GM12864 (cell line): ENCODE measurements at regions not wholly inside any gene's neighbourhood (a gene's known extent, or its start where the extent isn't known, plus 50 kb on each side); places are given as distances from the start of the nearest gene placed in this dataset.

Experiments
- DNase-seq: peaks from one replicate; pipeline ENCODE4 v3.0.0-alpha.2; 2011; ENCODE audit warnings: low read depth
- H3K4me3 ChIP-seq: 2 replicates; pipeline ENCODE4 v1.5.1; 2011; ENCODE audit warnings: mild to moderate bottlenecking, low read depth, low read length, control low read depth
- TF ChIP-seq, protein P1 (sequence below): IDR thresholded peaks from 2 replicates; pipeline ENCODE4 v1.5.1; 2011; ENCODE audit warnings: low read depth, mild to moderate bottlenecking, moderate library complexity, low read length, control low read depth, inconsistent platforms; ENCODE audit errors: missing control alignments

DNA sequence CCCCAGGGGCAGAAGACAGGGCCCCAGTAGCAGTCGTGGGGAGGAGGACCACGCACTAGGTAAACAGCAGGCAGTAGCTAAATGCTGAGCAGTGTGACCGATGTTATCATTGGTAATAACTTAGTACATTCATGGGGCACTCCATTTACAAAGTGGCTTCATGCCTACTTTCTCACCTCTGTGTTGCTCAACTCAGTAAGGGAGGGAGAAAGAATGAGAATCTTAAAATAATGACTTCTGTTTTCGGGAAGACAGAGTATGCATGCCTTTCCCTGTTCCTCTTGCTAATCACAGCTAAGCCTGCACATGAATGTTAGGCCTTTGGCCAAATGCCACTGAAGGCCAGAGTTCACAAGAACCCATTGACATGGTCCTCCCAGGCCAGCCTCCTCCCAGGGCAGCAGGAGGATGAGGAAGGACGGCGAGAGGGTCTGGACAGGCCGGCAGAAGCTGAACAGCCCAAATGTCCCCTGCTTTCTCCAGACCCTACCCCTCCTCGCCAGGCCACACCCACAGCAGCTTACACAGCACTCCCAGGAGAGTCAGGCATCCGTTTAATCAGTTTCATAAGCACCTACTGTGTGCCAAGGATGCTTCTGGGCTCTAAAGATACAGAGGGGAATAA lies 183.4 kb downstream of the ANKRD60 start:
- TF ChIP-seq, protein P1, sequence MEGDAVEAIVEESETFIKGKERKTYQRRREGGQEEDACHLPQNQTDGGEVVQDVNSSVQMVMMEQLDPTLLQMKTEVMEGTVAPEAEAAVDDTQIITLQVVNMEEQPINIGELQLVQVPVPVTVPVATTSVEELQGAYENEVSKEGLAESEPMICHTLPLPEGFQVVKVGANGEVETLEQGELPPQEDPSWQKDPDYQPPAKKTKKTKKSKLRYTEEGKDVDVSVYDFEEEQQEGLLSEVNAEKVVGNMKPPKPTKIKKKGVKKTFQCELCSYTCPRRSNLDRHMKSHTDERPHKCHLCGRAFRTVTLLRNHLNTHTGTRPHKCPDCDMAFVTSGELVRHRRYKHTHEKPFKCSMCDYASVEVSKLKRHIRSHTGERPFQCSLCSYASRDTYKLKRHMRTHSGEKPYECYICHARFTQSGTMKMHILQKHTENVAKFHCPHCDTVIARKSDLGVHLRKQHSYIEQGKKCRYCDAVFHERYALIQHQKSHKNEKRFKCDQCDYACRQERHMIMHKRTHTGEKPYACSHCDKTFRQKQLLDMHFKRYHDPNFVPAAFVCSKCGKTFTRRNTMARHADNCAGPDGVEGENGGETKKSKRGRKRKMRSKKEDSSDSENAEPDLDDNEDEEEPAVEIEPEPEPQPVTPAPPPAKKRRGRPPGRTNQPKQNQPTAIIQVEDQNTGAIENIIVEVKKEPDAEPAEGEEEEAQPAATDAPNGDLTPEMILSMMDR: no peak
- no peak for DNase-seq
- H3K4me3 ChIP-seq: no peak overlapping the region

DNA sequence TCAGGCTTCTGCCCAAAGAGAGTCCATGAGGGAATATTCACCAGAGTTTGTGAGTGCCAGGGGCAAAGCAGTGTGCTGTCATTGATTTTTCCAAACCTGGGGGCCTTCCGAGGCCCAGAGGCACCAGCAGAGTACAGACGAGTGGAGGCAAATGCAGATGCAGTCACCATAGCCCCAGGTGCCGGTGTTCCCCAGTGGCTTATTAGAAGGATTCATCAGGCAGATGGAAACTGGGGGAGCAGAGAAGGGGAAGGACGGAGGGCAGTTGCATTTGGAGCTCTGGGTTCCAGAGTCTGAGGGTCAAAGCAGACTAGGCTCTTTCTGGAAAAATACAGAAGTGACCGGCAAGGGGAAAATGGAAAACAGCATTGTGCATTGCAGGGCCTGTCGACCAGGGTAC lies 184.2 kb downstream of the ANKRD60 start:
- no peak for DNase-seq
- TF ChIP-seq, protein P1: no peak
- no peak overlapping the region for H3K4me3 ChIP-seq

DNA sequence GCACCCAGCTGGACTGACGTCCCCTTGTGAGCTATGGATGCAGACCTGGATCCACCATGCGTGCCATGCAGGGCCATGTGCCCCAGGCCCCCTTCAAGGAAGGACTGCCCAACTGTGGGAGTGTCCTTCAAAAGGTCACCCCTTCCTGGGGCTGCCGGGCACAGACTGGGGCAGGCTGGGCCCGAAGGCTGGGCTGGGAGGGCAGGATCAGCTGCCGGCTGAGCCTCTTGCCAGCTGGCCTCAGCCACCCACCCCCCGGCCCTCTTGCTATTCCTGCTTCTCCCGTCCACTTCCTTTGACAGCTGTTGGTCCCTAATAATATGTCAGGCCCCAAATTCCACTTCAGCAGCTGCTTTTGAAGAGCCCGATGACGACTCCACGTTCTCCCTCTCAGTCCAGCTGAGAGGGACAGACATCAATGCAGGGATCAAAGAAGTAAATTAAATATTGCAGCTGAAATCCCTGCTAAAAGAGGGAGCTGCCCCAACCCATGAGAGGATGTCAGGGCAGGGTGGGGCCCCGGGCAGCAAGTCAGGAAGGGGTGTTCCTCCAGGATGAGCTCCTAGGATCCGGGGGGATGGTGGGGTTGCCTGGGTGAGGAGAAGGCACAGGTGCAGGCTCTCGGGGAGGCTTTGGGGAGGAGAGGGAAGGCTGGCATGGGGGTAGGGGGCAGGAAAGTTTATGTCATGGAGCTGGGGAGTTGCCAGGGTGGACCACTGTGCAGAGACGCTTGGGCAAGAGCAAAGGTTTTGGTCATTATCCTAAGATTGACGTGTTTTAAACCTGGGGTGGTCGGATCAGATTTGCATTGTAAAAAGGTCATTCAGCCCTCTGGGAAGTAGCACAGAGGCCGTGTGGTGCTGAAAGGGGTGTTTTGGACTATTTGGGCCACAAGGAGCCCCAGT lies 185.0 kb downstream of the ANKRD60 start:
- DNase-seq: no peak
- TF ChIP-seq, protein P1: no peak
- H3K4me3 ChIP-seq: no peak overlapping the region

DNA sequence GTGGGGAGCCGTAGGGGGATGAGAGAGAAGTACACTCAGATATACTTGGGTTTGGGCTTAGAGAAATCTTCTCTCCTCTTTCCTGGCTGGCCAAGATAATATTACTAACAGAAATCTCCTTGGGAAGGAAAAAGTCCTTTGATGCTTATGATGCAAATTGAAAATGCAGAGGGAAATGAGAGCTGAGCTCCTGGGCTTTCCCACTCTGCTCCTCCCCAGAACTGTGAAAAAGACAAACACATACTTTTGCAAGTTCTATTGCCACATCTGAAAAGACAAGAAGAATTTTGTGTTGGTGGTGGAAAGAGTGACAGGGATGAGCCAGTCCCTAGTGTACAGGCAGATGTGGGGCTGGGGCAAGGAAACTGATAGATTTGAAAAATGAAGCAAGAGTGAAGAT lies 185.9 kb downstream of the ANKRD60 start:
- DNase-seq: no peak
- TF ChIP-seq, protein P1: no peak
- H3K4me3 ChIP-seq: no peak overlapping the region

DNA sequence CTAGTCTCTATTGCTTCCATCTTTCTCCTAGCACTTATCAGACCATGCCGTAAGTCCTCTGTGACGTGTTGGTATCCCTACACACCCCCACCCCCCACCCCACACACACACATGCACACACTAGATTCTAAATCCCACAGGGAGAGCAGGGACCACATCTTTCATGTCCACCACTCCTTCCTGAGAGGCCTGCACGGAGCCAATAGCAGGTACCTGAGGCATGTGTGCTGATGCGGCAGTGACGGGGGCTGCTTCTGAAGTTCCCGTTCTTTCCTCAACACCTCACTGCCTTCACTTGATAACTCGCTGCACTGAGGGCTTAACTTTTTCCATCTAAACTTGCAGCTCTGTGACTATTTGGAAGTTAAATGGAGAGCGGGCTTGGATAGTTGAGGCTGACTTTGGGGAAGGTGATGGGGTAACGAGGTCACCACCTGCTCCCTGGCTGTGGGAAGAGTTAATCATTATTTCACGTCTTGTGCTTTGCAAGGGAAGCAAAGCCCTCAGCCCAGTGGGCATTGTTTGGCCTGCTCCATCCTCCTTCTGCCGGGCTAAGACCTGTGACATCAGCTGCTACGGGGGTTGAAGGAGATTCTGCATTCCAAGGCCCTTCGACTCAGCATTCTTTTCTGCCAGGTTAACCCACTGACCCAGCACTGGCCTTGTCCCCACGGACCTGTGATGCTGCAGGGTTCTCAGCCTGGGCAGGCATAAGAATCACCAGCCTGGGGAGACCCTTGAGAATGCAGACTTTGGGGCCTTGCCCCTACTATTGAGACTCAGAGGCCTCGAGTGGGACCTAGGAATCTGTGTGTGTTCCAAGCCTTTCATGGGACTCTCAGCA lies 187.8 kb downstream of the ANKRD60 start:
- H3K4me3 ChIP-seq: no peak overlapping the region
- TF ChIP-seq, protein P1: no peak
- no peak for DNase-seq

DNA sequence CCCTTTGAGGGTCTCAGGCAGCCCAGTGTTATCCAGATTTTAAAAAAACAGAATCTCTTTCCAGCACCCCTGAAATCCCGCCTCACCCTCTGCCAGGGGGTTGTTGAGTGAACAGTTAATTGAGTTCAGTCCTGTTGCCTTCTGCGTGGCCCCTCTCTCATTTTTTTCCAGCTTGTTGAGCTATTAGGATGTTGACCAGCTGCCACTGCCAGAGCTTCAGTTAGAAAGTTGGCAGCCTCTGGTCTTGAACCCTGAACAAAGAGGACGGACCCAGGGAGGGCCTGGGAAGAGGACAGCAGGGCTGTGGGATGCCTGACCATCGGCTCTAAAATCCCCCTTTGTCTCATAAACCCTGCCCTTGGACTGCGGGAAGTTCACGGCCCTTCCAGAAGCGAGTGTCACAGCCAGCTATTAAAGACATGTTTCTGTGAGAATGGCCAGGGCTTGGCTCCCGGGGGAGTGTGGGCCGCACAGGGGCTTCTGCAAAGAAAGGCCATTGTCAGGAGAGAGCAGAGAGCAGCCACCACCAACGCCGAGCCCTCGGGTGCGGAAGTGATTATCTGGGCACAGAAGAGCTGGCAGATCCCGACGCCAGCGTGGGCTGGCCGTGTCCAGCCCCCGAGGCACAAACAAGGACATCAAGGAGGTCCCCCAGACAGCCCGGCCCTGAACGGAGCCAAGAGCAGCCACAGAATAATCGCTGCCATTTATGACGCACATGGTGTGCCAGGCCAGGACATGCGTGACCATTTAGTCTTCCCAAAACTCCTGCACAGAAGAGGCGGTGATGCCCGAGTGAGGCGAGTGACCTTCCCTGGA lies 189.0 kb downstream of the ANKRD60 start:
- TF ChIP-seq, protein P1: no peak
- no peak overlapping the region for H3K4me3 ChIP-seq
- DNase-seq: no peak
